NB4 (cell line): ENCODE measurements at regions not wholly inside any gene's neighbourhood (a gene's known extent, or its start where the extent isn't known, plus 50 kb on each side); places are given as distances from the start of the nearest gene placed in this dataset.

Experiments
- MYC ChIP-seq: IDR thresholded peaks from 2 replicates; pipeline ENCODE4 v1.6.1; 2011; ENCODE audit warnings: low read depth, low read length
- POLR2A ChIP-seq: IDR thresholded peaks from 2 replicates; pipeline ENCODE4 v1.6.1; 2011; ENCODE audit warnings: mild to moderate bottlenecking; ENCODE audit not compliant: insufficient read length; ENCODE audit errors: extremely low read depth
- TF ChIP-seq, protein P1 (sequence below): IDR thresholded peaks from one replicate; pipeline ENCODE4 v1.5.1; 2012; ENCODE audit warnings: low read depth, low read length

- TF ChIP-seq, protein P1, sequence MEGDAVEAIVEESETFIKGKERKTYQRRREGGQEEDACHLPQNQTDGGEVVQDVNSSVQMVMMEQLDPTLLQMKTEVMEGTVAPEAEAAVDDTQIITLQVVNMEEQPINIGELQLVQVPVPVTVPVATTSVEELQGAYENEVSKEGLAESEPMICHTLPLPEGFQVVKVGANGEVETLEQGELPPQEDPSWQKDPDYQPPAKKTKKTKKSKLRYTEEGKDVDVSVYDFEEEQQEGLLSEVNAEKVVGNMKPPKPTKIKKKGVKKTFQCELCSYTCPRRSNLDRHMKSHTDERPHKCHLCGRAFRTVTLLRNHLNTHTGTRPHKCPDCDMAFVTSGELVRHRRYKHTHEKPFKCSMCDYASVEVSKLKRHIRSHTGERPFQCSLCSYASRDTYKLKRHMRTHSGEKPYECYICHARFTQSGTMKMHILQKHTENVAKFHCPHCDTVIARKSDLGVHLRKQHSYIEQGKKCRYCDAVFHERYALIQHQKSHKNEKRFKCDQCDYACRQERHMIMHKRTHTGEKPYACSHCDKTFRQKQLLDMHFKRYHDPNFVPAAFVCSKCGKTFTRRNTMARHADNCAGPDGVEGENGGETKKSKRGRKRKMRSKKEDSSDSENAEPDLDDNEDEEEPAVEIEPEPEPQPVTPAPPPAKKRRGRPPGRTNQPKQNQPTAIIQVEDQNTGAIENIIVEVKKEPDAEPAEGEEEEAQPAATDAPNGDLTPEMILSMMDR, result no peak
- TF ChIP-seq MYC (no peak), POLR2A (no peak)
Observed at GRCh38 chr11:110763249-110764011, 51.2 kb upstream of the ARHGAP20 start.
